ENCODE measurements at regions not wholly inside any gene's neighbourhood (a gene's known extent, or its start where the extent isn't known, plus 50 kb on each side); places are given as distances from the start of the nearest gene placed in this dataset.

DNA sequence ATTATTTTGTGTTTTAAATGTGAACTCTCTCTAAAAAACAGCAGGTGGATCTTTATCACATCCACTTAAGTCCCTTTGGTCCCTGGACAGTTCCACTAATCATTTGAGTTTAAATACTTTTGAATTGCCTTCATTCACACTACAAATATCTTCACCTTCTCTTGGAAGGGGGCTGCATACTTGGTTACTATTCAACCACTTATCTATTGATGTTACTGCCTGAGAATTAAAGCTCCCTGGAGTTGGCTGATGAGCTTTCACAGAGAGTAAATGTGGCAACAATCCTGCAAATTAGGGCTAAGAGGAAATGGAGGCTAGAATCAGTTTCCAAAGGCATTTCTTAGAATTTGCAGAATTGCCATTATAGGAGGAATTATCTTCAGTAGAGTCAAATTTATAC, 180.4 kb downstream of the ST8SIA4 start:
- TF ChIP-seq POLR2A (IDR thresholded peaks at IDR 0.05; ENCODE audit: low read length) = no peak
- TF ChIP-seq GATA1 (IDR thresholded peaks at IDR 0.05; ENCODE audit: low read depth, low read length) = no peak

Data from erythroblast (primary cell).